Trophoblast cell (in vitro differentiated cells and primary cell): ENCODE measurements at regions not wholly inside any gene's neighbourhood (a gene's known extent, or its start where the extent isn't known, plus 50 kb on each side); places are given as distances from the start of the nearest gene placed in this dataset.

Experiments
- DNase-seq, 2 donors: peaks; one replicate each; pipeline ENCODE4 v3.0.0-alpha.2; 2016
- H2AFZ ChIP-seq: 2 replicates; pipeline ENCODE4 v1.6.1; 2013; ENCODE audit warnings: low read length, moderate library complexity, mild to moderate bottlenecking; ENCODE audit not compliant: insufficient read depth, poor library complexity
- H2AK5ac ChIP-seq: 2 replicates; pipeline ENCODE4 v1.6.1; 2013; ENCODE audit warnings: mild to moderate bottlenecking, low read length
- H2BK120ac ChIP-seq: 2 replicates; pipeline ENCODE4 v1.6.1; 2013; ENCODE audit warnings: low read length, mild to moderate bottlenecking, moderate library complexity; ENCODE audit not compliant: insufficient read depth, poor library complexity
- H2BK12ac ChIP-seq: 2 replicates; pipeline ENCODE4 v1.6.1; 2013; ENCODE audit warnings: mild to moderate bottlenecking, low read length, moderate library complexity
- H2BK5ac ChIP-seq: 2 replicates; pipeline ENCODE4 v1.6.1; 2013; ENCODE audit warnings: low read length, low read depth, moderate library complexity, mild to moderate bottlenecking; ENCODE audit not compliant: poor library complexity
- H3K14ac ChIP-seq: 2 replicates; pipeline ENCODE4 v1.6.1; 2013; ENCODE audit warnings: mild to moderate bottlenecking, low read length
- H3K18ac ChIP-seq: 2 replicates; pipeline ENCODE4 v1.6.1; 2013; ENCODE audit warnings: mild to moderate bottlenecking, low read length
- H3K23ac ChIP-seq: 2 replicates; pipeline ENCODE4 v1.6.1; 2013; ENCODE audit warnings: low read length
- H3K27ac ChIP-seq: 2 replicates; pipeline ENCODE4 v1.5.1; 2013; ENCODE audit warnings: low read depth, mild to moderate bottlenecking, inconsistent platforms, low read length, moderate library complexity
- H3K27me3 ChIP-seq: 2 replicates; pipeline ENCODE4 v1.6.1; 2013; ENCODE audit warnings: inconsistent platforms, mild to moderate bottlenecking, low read length, moderate library complexity; ENCODE audit not compliant: insufficient read depth
- H3K36me3 ChIP-seq, 2 experiments: 1 replicate in 1 of 2; 2 replicates in 1 of 2; pipeline ENCODE4 v1.6.1; 2013; ENCODE audit warnings: low read length in 2 of 2, mild to moderate bottlenecking in 2 of 2, moderate library complexity in 1 of 2; ENCODE audit not compliant: insufficient read depth in 2 of 2, control insufficient read depth in 1 of 2
- H3K4ac ChIP-seq: 2 replicates; pipeline ENCODE4 v1.6.1; 2013; ENCODE audit warnings: low read depth, mild to moderate bottlenecking, low read length, moderate library complexity
- H3K4me1 ChIP-seq, 2 experiments: 1 replicate in 1 of 2; 2 replicates in 1 of 2; pipeline ENCODE4 v1.6.1; 2013; ENCODE audit warnings: low read length in 2 of 2, mild to moderate bottlenecking in 2 of 2, moderate library complexity in 1 of 2; ENCODE audit not compliant: insufficient read depth in 2 of 2, control insufficient read depth in 1 of 2
- H3K4me2 ChIP-seq: 2 replicates; pipeline ENCODE4 v1.6.1; 2013; ENCODE audit warnings: inconsistent platforms, mild to moderate bottlenecking, low read length, moderate library complexity
- H3K4me3 ChIP-seq: 2 replicates; pipeline ENCODE4 v1.5.1; 2013; ENCODE audit warnings: mild to moderate bottlenecking, low read depth, low read length, inconsistent platforms
- H3K79me1 ChIP-seq: one replicate; pipeline ENCODE4 v1.6.1; 2013; ENCODE audit warnings: low read length
- H3K79me2 ChIP-seq: 2 replicates; pipeline ENCODE4 v1.6.1; 2013; ENCODE audit warnings: low read length, mild to moderate bottlenecking; ENCODE audit not compliant: control insufficient read depth, insufficient read depth, poor library complexity
- H3K9ac ChIP-seq: 2 replicates; pipeline ENCODE4 v1.6.1; 2013; ENCODE audit warnings: mild to moderate bottlenecking, low read length
- H3K9me3 ChIP-seq: 2 replicates; pipeline ENCODE4 v1.6.1; 2013; ENCODE audit warnings: low read depth, mild to moderate bottlenecking, control low read depth, inconsistent platforms, low read length; ENCODE audit not compliant: insufficient read depth
- H4K12ac ChIP-seq: 2 replicates; pipeline ENCODE4 v1.6.1; 2013; ENCODE audit warnings: low read depth, mild to moderate bottlenecking, low read length, moderate library complexity
- H4K8ac ChIP-seq: 2 replicates; pipeline ENCODE4 v1.6.1; 2013; ENCODE audit warnings: low read depth, mild to moderate bottlenecking, low read length, moderate library complexity
- H4K91ac ChIP-seq: one replicate; pipeline ENCODE4 v1.6.1; 2013; ENCODE audit warnings: low read depth, mild to moderate bottlenecking, low read length, moderate library complexity
- WGBS: extraction: QIAGEN DNeasy Blood & Tissue Kit; methylation state at CpG from one replicate; pipeline ENCODE4 v1.1.7; 2013; ENCODE audit warnings: missing lambda C conversion rate; ENCODE audit not compliant: insufficient read length, insufficient coverage; ENCODE audit errors: extremely low coverage; 5-methylcytosine and 5-hydroxymethylcytosine counted together

- H3K9ac ChIP-seq: no peak overlapping the region
- no peaks in the 10 kb centered on the region for H3K79me1 ChIP-seq
- no CpG with 5 or more reads among the region's 1 CpG for WGBS
- no peaks in the 10 kb centered on the region for H3K79me2 ChIP-seq
- H4K91ac ChIP-seq: no peak overlapping the region
- H2AFZ ChIP-seq: no peak overlapping the region
- H3K4me2 ChIP-seq: no peak overlapping the region
- H2AK5ac ChIP-seq: no peak overlapping the region
- H4K8ac ChIP-seq: no peak overlapping the region
- DNase-seq: no peak
- H2BK12ac ChIP-seq: no peak overlapping the region
- no peaks in the 10 kb centered on the region for H3K4me1 ChIP-seq
- no peak overlapping the region for H4K12ac ChIP-seq
- no peak overlapping the region for H3K4ac ChIP-seq
- H3K9me3 ChIP-seq: no peaks in the 10 kb centered on the region
- H3K27ac ChIP-seq: no peak overlapping the region
- no peak overlapping the region for H2BK120ac ChIP-seq
- H3K27me3 ChIP-seq: no peaks in the 10 kb centered on the region
- H2BK5ac ChIP-seq: no peak overlapping the region
- H3K18ac ChIP-seq: no peak overlapping the region
- no peaks in the 10 kb centered on the region for H3K36me3 ChIP-seq
- H3K23ac ChIP-seq: no peak overlapping the region
- no peak overlapping the region for H3K14ac ChIP-seq
- no peak overlapping the region for H3K4me3 ChIP-seq
Observed at GRCh38 chr5:121573721-121574382, 277.8 kb upstream of the FTMT start.

- no peaks in the 10 kb centered on the region for H3K79me1 ChIP-seq
Observed at GRCh38 chr5:121581588-121581987, 270.1 kb upstream of the FTMT start.

GRCh38 chr5:121596882-121597281 is 254.8 kb upstream of the FTMT start:
- H3K9me3 ChIP-seq: no peaks in the 10 kb centered on the region
- no peak overlapping the region for H2BK12ac ChIP-seq
- no peak overlapping the region for H3K23ac ChIP-seq
- no peak overlapping the region for H2BK120ac ChIP-seq
- H2AK5ac ChIP-seq: no peak overlapping the region
- no peaks in the 10 kb centered on the region for H3K79me2 ChIP-seq
- no peak overlapping the region for H3K4ac ChIP-seq
- no CpG with 5 or more reads among the region's 3 CpGs for WGBS
- H3K18ac ChIP-seq: no peak overlapping the region
- no peak overlapping the region for H3K27ac ChIP-seq
- H3K27me3 ChIP-seq: no peaks in the 10 kb centered on the region
- H4K12ac ChIP-seq: no peak overlapping the region
- no peak overlapping the region for H2BK5ac ChIP-seq
- no peak overlapping the region for H3K14ac ChIP-seq
- H3K4me2 ChIP-seq: no peak overlapping the region
- H4K8ac ChIP-seq: no peak overlapping the region
- DNase-seq: no peak
- no peak overlapping the region for H4K91ac ChIP-seq
- no peaks in the 10 kb centered on the region for H3K4me1 ChIP-seq
- H3K79me1 ChIP-seq: no peaks in the 10 kb centered on the region
- H3K9ac ChIP-seq: no peak overlapping the region
- H2AFZ ChIP-seq: no peak overlapping the region
- H3K4me3 ChIP-seq: no peak overlapping the region
- H3K36me3 ChIP-seq: no peaks in the 10 kb centered on the region

More at GRCh38 chr5:121581588-121581987, 270.1 kb upstream of the FTMT start:
- Histone ChIP-seq H3K14ac (no peak overlapping the region), H4K91ac (no peak overlapping the region), H2AFZ (no peak overlapping the region), H3K23ac (no peak overlapping the region), H3K27me3 (no peaks in the 10 kb centered on the region), H4K12ac (no peak overlapping the region), H3K4ac (no peak overlapping the region), H2BK5ac (no peak overlapping the region), H4K8ac (no peak overlapping the region), H3K9me3 (no peaks in the 10 kb centered on the region), H2BK12ac (no peak overlapping the region), H3K4me1 (no peaks in the 10 kb centered on the region), H2BK120ac (no peak overlapping the region), H3K79me2 (no peaks in the 10 kb centered on the region), H3K4me3 (no peak overlapping the region), H3K9ac (no peak overlapping the region), H3K4me2 (no peak overlapping the region), H3K27ac (no peak overlapping the region), H2AK5ac (no peak overlapping the region), H3K36me3 (no peaks in the 10 kb centered on the region), H3K18ac (no peak overlapping the region)
- WGBS: no CpG with 5 or more reads among the region's 2 CpGs
- DNase-seq: no peak

GRCh38 chr5:121608826-121609225 is 242.9 kb upstream of the FTMT start:
- H3K18ac ChIP-seq: no peak overlapping the region
- no peak overlapping the region for H3K9ac ChIP-seq
- no peak overlapping the region for H4K91ac ChIP-seq
- no peaks in the 10 kb centered on the region for H3K79me1 ChIP-seq
- no peaks in the 10 kb centered on the region for H3K79me2 ChIP-seq
- no peak overlapping the region for H2BK120ac ChIP-seq
- H3K27ac ChIP-seq: no peak overlapping the region
- no peak overlapping the region for H3K14ac ChIP-seq
- no peak overlapping the region for H4K8ac ChIP-seq
- no peaks in the 10 kb centered on the region for H3K27me3 ChIP-seq
- no peak overlapping the region for H3K4me2 ChIP-seq
- H3K4me1 ChIP-seq: no peaks in the 10 kb centered on the region
- H3K36me3 ChIP-seq: no peaks in the 10 kb centered on the region
- H3K9me3 ChIP-seq: no peaks in the 10 kb centered on the region
- H2BK12ac ChIP-seq: no peak overlapping the region
- no peak overlapping the region for H2AFZ ChIP-seq
- no CpG with 5 or more reads among the region's 2 CpGs for WGBS
- H2AK5ac ChIP-seq: no peak overlapping the region
- H3K4me3 ChIP-seq: no peak overlapping the region
- H3K23ac ChIP-seq: no peak overlapping the region
- DNase-seq: no peak
- H2BK5ac ChIP-seq: no peak overlapping the region
- no peak overlapping the region for H4K12ac ChIP-seq
- H3K4ac ChIP-seq: no peak overlapping the region
